ENCODE measurements at regions not wholly inside any gene's neighbourhood (a gene's known extent, or its start where the extent isn't known, plus 50 kb on each side); places are given as distances from the start of the nearest gene placed in this dataset.

DNA sequence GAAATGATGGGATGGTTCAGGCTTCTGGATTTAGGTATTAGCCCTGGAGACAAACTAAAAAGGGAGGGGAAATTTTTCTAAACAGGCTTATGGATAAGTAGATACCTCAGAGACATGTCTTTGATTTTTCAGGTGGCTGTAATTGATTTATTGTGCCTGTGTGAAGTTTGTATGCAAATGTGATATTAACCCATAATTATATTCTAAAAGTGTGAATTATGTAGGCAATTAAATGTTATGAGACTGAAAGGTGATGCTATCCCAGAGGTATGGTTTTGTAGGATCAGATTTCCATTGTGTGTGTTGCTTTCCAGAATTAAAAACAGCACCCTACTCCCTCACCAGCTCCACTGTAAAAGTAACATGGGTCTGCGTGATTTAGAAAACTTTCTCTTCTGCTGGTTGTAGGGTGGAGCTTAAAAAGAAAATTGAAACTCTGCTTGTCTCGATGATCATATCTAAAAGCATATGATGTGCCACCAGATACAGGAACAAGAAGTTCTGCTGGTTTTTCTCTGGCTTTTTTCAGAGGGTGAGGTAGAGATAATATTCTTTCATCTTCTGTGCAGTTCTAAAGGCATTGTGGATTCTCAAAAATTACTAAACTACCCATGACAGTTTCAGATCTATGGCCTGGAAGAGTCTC lies 71.8 kb upstream of the TAF11L2 start:
- dilution Hi-C loops (cut with HindIII; ENCODE audit: low sequenced_read_pairs, unreplicated experiment) = no loop called here
- Histone ChIP-seq H4K91ac (ENCODE audit: insufficient read depth, low read depth, low read length) (no peak overlapping the region), H3K9ac (ENCODE audit: low read depth, low read length) (no peak overlapping the region), H2BK20ac (ENCODE audit: low read depth, low read length) (no peak overlapping the region), H3K56ac (ENCODE audit: extremely low read depth, insufficient read depth, low read length) (no peak overlapping the region), H2AFZ (replicated peaks; ENCODE audit: low read length, poor library complexity) (no peak overlapping the region), H3K18ac (ENCODE audit: low read depth, low read length) (no peak overlapping the region), H3K4me3 (ENCODE audit: insufficient read depth, low read depth, low read length) (no peak overlapping the region), H2BK15ac (ENCODE audit: low read depth, low read length) (no peak overlapping the region), H3K4me2 (ENCODE audit: low read depth, low read length) (no peak overlapping the region), H3K79me1 (ENCODE audit: low read depth in 1 of 2, low read length in 2 of 2) (no peaks in the 10 kb centered on the region), H4K20me1 (ENCODE audit: insufficient read depth, low read length) (no peaks in the 10 kb centered on the region), H4K8ac (ENCODE audit: low read depth in 2 of 2, low read length in 2 of 2) (no peak overlapping the region), H3K14ac (replicated peaks; ENCODE audit: low read depth, low read length) (no peak overlapping the region), H2BK5ac (ENCODE audit: low read depth, low read length, poor library complexity, severe bottlenecking) (no peak overlapping the region), H3K36me3 (ENCODE audit: control insufficient read depth, insufficient read depth, low read length) (no peaks in the 10 kb centered on the region), H3K27me3 (ENCODE audit: control insufficient read depth, insufficient read depth, low read length) (peaks cover 5% of the 10 kb centered on the region), H2AK5ac (ENCODE audit: low read depth, low read length) (no peak overlapping the region), H3K9me1 (ENCODE audit: insufficient read depth, low read length) (no peaks in the 10 kb centered on the region), H3K23ac (ENCODE audit: low read depth, low read length) (no peak overlapping the region), H4K5ac (ENCODE audit: low read depth, low read length) (no peak overlapping the region), H2BK120ac (ENCODE audit: low read depth, low read length) (no peak overlapping the region), H3K4me1 (ENCODE audit: control insufficient read depth, insufficient read depth, low read length) (peaks cover 3% of the 10 kb centered on the region), H2AK9ac (replicated peaks; ENCODE audit: low read depth, low read length, poor library complexity) (no peak overlapping the region), H3K27ac (ENCODE audit: insufficient read depth, low read length) (no peak overlapping the region), H3K9me3 (ENCODE audit: control insufficient read depth, insufficient read depth, low read length) (no peaks in the 10 kb centered on the region), H3K4ac (ENCODE audit: low read depth, low read length) (no peak overlapping the region)
- WGBS, 2 experiments (ENCODE audit: extremely low coverage in 2 of 2, insufficient read length in 1 of 2) = no CpG with 5 or more reads among the region's 2 CpGs
- ATAC-seq (ENCODE audit: low read depth) = no peak
- POLR2A ChIA-PET (ENCODE audit: unreplicated experiment) = no interaction called here
- TF ChIP-seq SMC3 (IDR thresholded peaks at IDR 0.05; ENCODE audit: low read depth, low read length) (no peak), BHLHE40 (IDR thresholded peaks at IDR 0.05; ENCODE audit: low read depth, low read length) (no peak), NFE2L2 (IDR thresholded peaks at IDR 0.05; ENCODE audit: low read depth, low read length) (no peak), RFX5 (IDR thresholded peaks at IDR 0.05; ENCODE audit: low read depth, low read length) (no peak), CHD1 (IDR thresholded peaks at IDR 0.05; ENCODE audit: low read depth, low read length) (no peak), MXI1 (IDR thresholded peaks at IDR 0.05; ENCODE audit: borderline replicate concordance, low read depth, low read length) (no peak), MAZ (IDR thresholded peaks at IDR 0.05; ENCODE audit: borderline replicate concordance, low read depth, low read length) (no peak), CEBPB (IDR thresholded peaks at IDR 0.05; ENCODE audit: low read depth, low read length) (no peak), FOS (IDR thresholded peaks at IDR 0.05; ENCODE audit: low read depth, low read length) (no peak)
- TF ChIP-seq, protein P1, sequence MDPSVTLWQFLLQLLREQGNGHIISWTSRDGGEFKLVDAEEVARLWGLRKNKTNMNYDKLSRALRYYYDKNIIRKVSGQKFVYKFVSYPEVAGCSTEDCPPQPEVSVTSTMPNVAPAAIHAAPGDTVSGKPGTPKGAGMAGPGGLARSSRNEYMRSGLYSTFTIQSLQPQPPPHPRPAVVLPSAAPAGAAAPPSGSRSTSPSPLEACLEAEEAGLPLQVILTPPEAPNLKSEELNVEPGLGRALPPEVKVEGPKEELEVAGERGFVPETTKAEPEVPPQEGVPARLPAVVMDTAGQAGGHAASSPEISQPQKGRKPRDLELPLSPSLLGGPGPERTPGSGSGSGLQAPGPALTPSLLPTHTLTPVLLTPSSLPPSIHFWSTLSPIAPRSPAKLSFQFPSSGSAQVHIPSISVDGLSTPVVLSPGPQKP (IDR thresholded peaks at IDR 0.05; ENCODE audit: borderline replicate concordance, low read depth, low read length) = no peak
- TF ChIP-seq, protein P2, sequence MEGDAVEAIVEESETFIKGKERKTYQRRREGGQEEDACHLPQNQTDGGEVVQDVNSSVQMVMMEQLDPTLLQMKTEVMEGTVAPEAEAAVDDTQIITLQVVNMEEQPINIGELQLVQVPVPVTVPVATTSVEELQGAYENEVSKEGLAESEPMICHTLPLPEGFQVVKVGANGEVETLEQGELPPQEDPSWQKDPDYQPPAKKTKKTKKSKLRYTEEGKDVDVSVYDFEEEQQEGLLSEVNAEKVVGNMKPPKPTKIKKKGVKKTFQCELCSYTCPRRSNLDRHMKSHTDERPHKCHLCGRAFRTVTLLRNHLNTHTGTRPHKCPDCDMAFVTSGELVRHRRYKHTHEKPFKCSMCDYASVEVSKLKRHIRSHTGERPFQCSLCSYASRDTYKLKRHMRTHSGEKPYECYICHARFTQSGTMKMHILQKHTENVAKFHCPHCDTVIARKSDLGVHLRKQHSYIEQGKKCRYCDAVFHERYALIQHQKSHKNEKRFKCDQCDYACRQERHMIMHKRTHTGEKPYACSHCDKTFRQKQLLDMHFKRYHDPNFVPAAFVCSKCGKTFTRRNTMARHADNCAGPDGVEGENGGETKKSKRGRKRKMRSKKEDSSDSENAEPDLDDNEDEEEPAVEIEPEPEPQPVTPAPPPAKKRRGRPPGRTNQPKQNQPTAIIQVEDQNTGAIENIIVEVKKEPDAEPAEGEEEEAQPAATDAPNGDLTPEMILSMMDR (conservative IDR thresholded peaks at IDR 0.05; ENCODE audit: low read depth, low read length) = no peak
- CTCF ChIA-PET = no interaction called here
- BruUV-seq (replicated peaks) = no TSS peak
- DNase-seq = no peak
- in situ Hi-C loops (cut with MboI; ENCODE audit: low sequenced_read_pairs) = no loop called here
- intact Hi-C loops (cut with micrococcal nuclease) = no loop called here

All from IMR-90 (cell line).